ENCODE measurements at regions not wholly inside any gene's neighbourhood (a gene's known extent, or its start where the extent isn't known, plus 50 kb on each side); places are given as distances from the start of the nearest gene placed in this dataset.

- H3K4me1 ChIP-seq, result peaks cover 0 to 2% (median 0%) of the 10 kb centered on the region in 4 donors
- H3K9me3 ChIP-seq, result no peaks in the 10 kb centered on the region
- TF ChIP-seq POLR2AphosphoS5 (IDR thresholded peaks at IDR 0.05) (no peak), CTCF (IDR thresholded peaks at IDR 0.05) (no peak), POLR2A (IDR thresholded peaks at IDR 0.05) (no peak), EP300 (IDR thresholded peaks at IDR 0.05) (no peak)
- no peaks in the 10 kb centered on the region for H3K27me3 ChIP-seq
- no peaks in the 10 kb centered on the region for H3K36me3 ChIP-seq
- H3K4me3 ChIP-seq, result no peak overlapping the region
- DNase-seq (no peak), ATAC-seq (ENCODE audit: low FRiP score in 2 of 2) (no peak)
- no peak overlapping the region for H3K27ac ChIP-seq
Measured at GRCh38 chr5:57831090-57831489, 348.5 kb upstream of the ACTBL2 start.

- WGBS, 2 donors, result 93 to 100% methylated on average over 1 of the region's 1 CpG
Measured at GRCh38 chr5:57828221-57828620, 345.6 kb upstream of the ACTBL2 start.

GRCh38 chr5:57825031-57825686, 342.5 kb upstream of the ACTBL2 start:
- Histone ChIP-seq H3K36me3 (no peaks in the 10 kb centered on the region), H3K27ac (no peak overlapping the region), H3K9me3 (no peaks in the 10 kb centered on the region), H3K4me1 (no peaks in the 10 kb centered on the region), H3K27me3 (no peaks in the 10 kb centered on the region), H3K4me3 (no peak overlapping the region)
- ATAC-seq (ENCODE audit: low FRiP score in 2 of 2) (no peak), DNase-seq (no peak)
- TF ChIP-seq POLR2A (IDR thresholded peaks at IDR 0.05), result no peak
- no peak for TF ChIP-seq POLR2AphosphoS5 (IDR thresholded peaks at IDR 0.05)
- TF ChIP-seq CTCF (IDR thresholded peaks at IDR 0.05), result no peak
- TF ChIP-seq EP300 (IDR thresholded peaks at IDR 0.05), result no peak
- WGBS, 2 donors, result 61 to 82% methylated on average over 3 of the region's 3 CpGs

More at GRCh38 chr5:57828221-57828620, 345.6 kb upstream of the ACTBL2 start:
- DNase-seq (no peak), ATAC-seq (ENCODE audit: low FRiP score in 2 of 2) (no peak)
- H3K9me3 ChIP-seq, result no peaks in the 10 kb centered on the region
- no peak overlapping the region for H3K27ac ChIP-seq
- H3K27me3 ChIP-seq, result no peaks in the 10 kb centered on the region
- no peak overlapping the region for H3K4me3 ChIP-seq
- H3K36me3 ChIP-seq, result no peaks in the 10 kb centered on the region
- H3K4me1 ChIP-seq, result peaks cover 0 to 2% (median 0%) of the 10 kb centered on the region in 4 donors
- no peak for TF ChIP-seq POLR2A (IDR thresholded peaks at IDR 0.05)
- TF ChIP-seq EP300 (IDR thresholded peaks at IDR 0.05), result no peak
- TF ChIP-seq CTCF (IDR thresholded peaks at IDR 0.05), result no peak
- no peak for TF ChIP-seq POLR2AphosphoS5 (IDR thresholded peaks at IDR 0.05)

GRCh38 chr5:57824623-57825022, 342.0 kb upstream of the ACTBL2 start:
- no peak for DNase-seq
- no peaks in the 10 kb centered on the region for H3K9me3 ChIP-seq
- no peak for TF ChIP-seq CTCF (IDR thresholded peaks at IDR 0.05)
- TF ChIP-seq POLR2A (IDR thresholded peaks at IDR 0.05), result no peak
- TF ChIP-seq EP300 (IDR thresholded peaks at IDR 0.05), result no peak
- no peak for TF ChIP-seq POLR2AphosphoS5 (IDR thresholded peaks at IDR 0.05)
- no peaks in the 10 kb centered on the region for H3K36me3 ChIP-seq
- WGBS, 2 donors, result 78 to 85% methylated on average over 2 of the region's 2 CpGs
- H3K4me3 ChIP-seq, result no peak overlapping the region
- no peaks in the 10 kb centered on the region for H3K4me1 ChIP-seq
- H3K27ac ChIP-seq, result no peak overlapping the region
- no peak for ATAC-seq (ENCODE audit: low FRiP score in 2 of 2)
- no peaks in the 10 kb centered on the region for H3K27me3 ChIP-seq

- Histone ChIP-seq H3K4me1 (no peaks in the 10 kb centered on the region), H3K27me3 (no peaks in the 10 kb centered on the region), H3K27ac (no peak overlapping the region), H3K9me3 (no peaks in the 10 kb centered on the region), H3K36me3 (no peaks in the 10 kb centered on the region), H3K4me3 (no peak overlapping the region)
- ATAC-seq (ENCODE audit: low FRiP score in 2 of 2) (no peak), DNase-seq (no peak)
- TF ChIP-seq CTCF (IDR thresholded peaks at IDR 0.05) (no peak), POLR2AphosphoS5 (IDR thresholded peaks at IDR 0.05) (no peak), EP300 (IDR thresholded peaks at IDR 0.05) (no peak), POLR2A (IDR thresholded peaks at IDR 0.05) (no peak)
- 95 to 100% methylated on average over 2 of the region's 2 CpGs for WGBS, 2 donors
Measured at GRCh38 chr5:57824047-57824446, 341.4 kb upstream of the ACTBL2 start.
